ENCODE measurements at regions not wholly inside any gene's neighbourhood (a gene's known extent, or its start where the extent isn't known, plus 50 kb on each side); places are given as distances from the start of the nearest gene placed in this dataset.
A peak's percentile ranks its signal among the peaks of the same experiment; 100 is the strongest.

DNA sequence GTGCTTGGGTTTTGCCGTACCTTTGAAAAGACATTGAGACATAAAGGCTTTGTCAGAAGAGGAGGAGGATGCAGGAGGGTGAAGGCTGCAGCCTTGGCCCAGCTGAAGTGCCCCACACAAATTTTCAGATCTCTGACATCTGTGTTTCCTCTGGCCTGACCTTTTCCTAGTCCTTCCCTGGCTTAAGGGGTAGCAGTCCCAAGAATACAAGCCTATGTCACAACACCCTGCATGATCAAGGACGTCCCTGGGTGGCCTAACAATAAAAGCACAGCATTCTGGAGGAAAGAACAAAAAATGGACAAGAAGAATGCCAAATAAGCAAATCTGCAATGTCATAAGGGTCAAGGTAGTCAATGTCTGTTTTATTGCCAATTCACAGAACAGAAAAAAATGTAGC, 80.8 kb upstream of the FAM9C start:
- H3K4me3 ChIP-seq (ENCODE audit: low read length) = no peak overlapping the region
- TF ChIP-seq, protein P1, sequence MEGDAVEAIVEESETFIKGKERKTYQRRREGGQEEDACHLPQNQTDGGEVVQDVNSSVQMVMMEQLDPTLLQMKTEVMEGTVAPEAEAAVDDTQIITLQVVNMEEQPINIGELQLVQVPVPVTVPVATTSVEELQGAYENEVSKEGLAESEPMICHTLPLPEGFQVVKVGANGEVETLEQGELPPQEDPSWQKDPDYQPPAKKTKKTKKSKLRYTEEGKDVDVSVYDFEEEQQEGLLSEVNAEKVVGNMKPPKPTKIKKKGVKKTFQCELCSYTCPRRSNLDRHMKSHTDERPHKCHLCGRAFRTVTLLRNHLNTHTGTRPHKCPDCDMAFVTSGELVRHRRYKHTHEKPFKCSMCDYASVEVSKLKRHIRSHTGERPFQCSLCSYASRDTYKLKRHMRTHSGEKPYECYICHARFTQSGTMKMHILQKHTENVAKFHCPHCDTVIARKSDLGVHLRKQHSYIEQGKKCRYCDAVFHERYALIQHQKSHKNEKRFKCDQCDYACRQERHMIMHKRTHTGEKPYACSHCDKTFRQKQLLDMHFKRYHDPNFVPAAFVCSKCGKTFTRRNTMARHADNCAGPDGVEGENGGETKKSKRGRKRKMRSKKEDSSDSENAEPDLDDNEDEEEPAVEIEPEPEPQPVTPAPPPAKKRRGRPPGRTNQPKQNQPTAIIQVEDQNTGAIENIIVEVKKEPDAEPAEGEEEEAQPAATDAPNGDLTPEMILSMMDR (conservative IDR thresholded peaks at IDR 0.05; ENCODE audit: low read length) = no peak
- no peak for DNase-seq (ENCODE audit: low read depth)

GRCh38 chrX:13123857-13124345, 79.5 kb upstream of the FAM9C start:
- TF ChIP-seq, protein P1 (conservative IDR thresholded peaks at IDR 0.05; ENCODE audit: low read length) = no peak
- peak; percentile 47 for DNase-seq (ENCODE audit: low read depth)
- H3K4me3 ChIP-seq (ENCODE audit: low read length) = no peak overlapping the region

- TF ChIP-seq, protein P1 (conservative IDR thresholded peaks at IDR 0.05; ENCODE audit: low read length) = no peak
- no peak overlapping the region for H3K4me3 ChIP-seq (ENCODE audit: low read length)
- no peak for DNase-seq (ENCODE audit: low read depth)
Measured at GRCh38 chrX:13123247-13123856, 78.9 kb upstream of the FAM9C start.

GRCh38 chrX:13121020-13121555, 76.7 kb upstream of the FAM9C start:
- H3K4me3 ChIP-seq (ENCODE audit: low read length) = no peak overlapping the region
- DNase-seq (ENCODE audit: low read depth) = no peak
- TF ChIP-seq, protein P1 (conservative IDR thresholded peaks at IDR 0.05; ENCODE audit: low read length) = no peak

GRCh38 chrX:13120017-13120416, 75.6 kb upstream of the FAM9C start:
- TF ChIP-seq, protein P1 (conservative IDR thresholded peaks at IDR 0.05; ENCODE audit: low read length) = no peak
- H3K4me3 ChIP-seq (ENCODE audit: low read length) = no peak overlapping the region
- DNase-seq (ENCODE audit: low read depth) = no peak

GRCh38 chrX:13119386-13119785, 75.0 kb upstream of the FAM9C start:
- no peak overlapping the region for H3K4me3 ChIP-seq (ENCODE audit: low read length)
- peak; percentile 53 for DNase-seq (ENCODE audit: low read depth)
- TF ChIP-seq, protein P1 (conservative IDR thresholded peaks at IDR 0.05; ENCODE audit: low read length) = no peak

GRCh38 chrX:13115146-13115855, 70.9 kb upstream of the FAM9C start:
- DNase-seq (ENCODE audit: low read depth) = no peak
- TF ChIP-seq, protein P1 (conservative IDR thresholded peaks at IDR 0.05; ENCODE audit: low read length) = no peak
- no peak overlapping the region for H3K4me3 ChIP-seq (ENCODE audit: low read length)
